Testis (tissue), 2 donors: ENCODE measurements at regions not wholly inside any gene's neighbourhood (a gene's known extent, or its start where the extent isn't known, plus 50 kb on each side); places are given as distances from the start of the nearest gene placed in this dataset.

Source experiments
- POLR2A ChIP-seq: fragments of 450-650 bp; IDR thresholded peaks from one replicate; pipeline ENCODE4 v1.6.1; 2017; ENCODE audit warnings: antibody characterized with exemption, mild to moderate bottlenecking, moderate library complexity
- TF ChIP-seq, protein P1 (sequence below), 3 experiments: fragments of 450-650 bp in 2 of 3; fragments of 200-600 bp in 1 of 3; sonication (generic) in 1 of 3; IDR thresholded peaks; one replicate each; pipeline ENCODE4 v1.5.1; 2016 to 2019; ENCODE audit warnings: antibody characterized with exemption in 3 of 3, mild to moderate bottlenecking in 2 of 3, moderate library complexity in 1 of 3

DNA sequence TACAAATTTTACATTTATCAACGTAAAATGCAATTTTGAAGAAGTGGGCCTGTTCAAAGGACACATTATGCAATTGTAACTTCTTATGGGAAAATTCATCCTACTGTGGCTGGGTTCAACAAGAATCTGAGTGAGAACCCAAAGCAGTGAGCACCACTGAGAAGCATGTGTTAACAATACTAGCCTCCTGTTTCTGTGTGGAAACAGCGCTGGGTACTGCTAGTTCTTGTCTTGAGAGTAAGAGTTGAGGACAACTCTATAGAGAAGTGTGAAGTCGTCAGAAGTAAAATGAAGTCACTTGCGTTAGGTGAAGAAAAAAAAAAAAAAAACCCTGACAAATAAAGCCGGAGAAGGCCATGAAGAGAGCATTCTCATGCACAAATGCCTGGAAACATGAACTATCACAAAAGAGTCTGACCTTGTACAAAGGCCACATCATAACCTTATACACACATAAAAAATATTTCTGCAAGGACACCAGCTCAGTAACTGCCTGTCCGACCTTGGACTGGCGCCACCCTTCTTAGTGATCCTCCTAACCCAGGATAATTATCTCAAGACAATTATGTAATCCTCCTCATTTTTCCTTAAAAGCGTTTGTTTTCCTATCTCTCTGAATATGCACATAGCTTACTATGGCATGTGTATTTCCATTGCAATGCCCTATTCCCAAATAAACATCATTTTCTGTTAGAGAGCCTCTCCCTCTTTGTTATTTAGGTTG is 554.9 kb downstream of the HTR7 start:
- TF ChIP-seq, protein P1, sequence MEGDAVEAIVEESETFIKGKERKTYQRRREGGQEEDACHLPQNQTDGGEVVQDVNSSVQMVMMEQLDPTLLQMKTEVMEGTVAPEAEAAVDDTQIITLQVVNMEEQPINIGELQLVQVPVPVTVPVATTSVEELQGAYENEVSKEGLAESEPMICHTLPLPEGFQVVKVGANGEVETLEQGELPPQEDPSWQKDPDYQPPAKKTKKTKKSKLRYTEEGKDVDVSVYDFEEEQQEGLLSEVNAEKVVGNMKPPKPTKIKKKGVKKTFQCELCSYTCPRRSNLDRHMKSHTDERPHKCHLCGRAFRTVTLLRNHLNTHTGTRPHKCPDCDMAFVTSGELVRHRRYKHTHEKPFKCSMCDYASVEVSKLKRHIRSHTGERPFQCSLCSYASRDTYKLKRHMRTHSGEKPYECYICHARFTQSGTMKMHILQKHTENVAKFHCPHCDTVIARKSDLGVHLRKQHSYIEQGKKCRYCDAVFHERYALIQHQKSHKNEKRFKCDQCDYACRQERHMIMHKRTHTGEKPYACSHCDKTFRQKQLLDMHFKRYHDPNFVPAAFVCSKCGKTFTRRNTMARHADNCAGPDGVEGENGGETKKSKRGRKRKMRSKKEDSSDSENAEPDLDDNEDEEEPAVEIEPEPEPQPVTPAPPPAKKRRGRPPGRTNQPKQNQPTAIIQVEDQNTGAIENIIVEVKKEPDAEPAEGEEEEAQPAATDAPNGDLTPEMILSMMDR (IDR thresholded peaks at IDR 0.05): no peak
- TF ChIP-seq POLR2A: no peak
